SH-SY5Y (cell line): ENCODE measurements at regions not wholly inside any gene's neighbourhood (a gene's known extent, or its start where the extent isn't known, plus 50 kb on each side); places are given as distances from the start of the nearest gene placed in this dataset.

ENCODE experiments used
- GATA2 ChIP-seq: IDR thresholded peaks from 2 replicates; pipeline ENCODE4 v1.6.1; 2011; ENCODE audit warnings: mild to moderate bottlenecking, low read depth, low read length
- GATA3 ChIP-seq: IDR thresholded peaks from 2 replicates; pipeline ENCODE4 v1.6.1; 2011; ENCODE audit warnings: low read depth, mild to moderate bottlenecking, low read length, moderate library complexity

DNA sequence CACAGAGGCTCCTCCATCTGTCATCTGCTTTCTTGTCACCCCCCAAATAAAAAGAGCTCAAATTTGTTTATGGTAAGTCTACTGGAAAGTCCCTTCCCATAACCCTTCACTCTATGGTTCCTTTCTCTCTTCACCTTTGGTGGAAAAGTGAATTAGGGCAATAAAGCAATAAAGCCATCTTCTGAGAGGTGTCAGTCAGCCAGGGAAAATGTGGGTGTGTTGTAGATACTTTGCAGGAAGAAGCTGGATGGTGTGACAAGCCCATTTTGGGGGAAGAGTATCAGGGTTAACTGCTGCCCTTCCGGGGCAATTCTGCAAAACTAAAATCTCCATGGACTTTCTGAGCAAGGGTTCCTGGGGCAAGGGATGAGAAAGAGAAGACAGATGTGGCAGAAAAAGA is 197.9 kb downstream of the SH3BP4 start:
- no peak for TF ChIP-seq GATA3
- TF ChIP-seq GATA2 = no peak

DNA sequence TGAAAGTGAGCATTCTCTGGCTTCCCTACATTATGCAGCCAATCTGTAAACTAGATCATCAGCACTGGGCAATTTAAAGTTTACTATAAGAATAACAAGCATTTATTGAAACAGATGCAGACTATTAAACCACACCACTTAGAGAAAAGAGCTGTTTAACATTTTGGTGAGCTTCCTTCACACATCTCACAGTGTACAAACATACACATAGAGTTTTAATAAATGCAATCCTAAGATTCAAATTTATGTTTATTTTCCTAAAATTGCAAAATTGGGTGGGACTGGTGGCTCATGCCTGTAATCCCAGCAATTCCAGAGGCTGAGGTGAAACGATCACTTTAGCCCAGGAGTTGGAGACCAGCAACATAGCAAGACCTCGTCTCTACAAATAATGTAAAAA is 199.3 kb downstream of the SH3BP4 start:
- TF ChIP-seq GATA2 (no peak), GATA3 (no peak)

DNA sequence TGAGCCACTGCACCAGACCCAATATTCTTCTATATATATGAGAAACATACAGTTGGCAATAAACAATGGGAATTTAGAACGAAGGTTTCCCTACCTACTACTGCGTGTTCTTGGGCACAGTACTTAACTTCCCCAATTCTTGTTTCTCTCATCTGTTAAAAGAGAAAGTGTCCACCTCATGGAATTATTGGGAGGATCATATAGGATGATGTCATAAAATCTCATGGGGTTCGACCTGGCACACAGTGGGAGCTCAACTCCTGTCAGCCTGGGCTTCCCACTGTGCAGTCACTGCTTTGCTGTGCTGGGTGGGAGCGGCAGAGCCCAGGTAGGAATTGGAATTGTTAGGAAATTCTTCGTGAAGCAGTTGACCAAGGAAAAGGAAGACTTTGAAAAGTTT is 203.3 kb downstream of the SH3BP4 start:
- TF ChIP-seq GATA2 (no peak), GATA3 (no peak)

DNA sequence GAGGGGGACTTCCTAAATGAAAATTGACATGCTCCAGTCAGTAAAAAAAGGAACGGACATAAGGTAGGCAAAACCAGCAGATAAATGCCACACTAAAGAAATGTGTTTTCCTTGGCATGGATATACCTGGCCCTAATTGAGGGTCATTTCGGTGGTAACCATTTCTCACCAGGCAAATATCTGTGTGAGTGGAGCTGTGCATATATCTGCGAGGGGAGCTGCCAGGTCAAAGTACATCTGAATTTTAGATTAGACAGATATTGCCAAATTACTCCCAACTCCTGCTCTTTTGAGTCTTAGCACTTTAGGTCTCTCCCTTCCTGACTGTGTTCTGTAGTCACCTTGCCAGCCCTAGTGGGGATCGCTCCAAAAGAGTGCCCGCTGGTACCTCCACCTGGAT is 204.2 kb downstream of the SH3BP4 start:
- TF ChIP-seq GATA2 = no peak
- no peak for TF ChIP-seq GATA3

DNA sequence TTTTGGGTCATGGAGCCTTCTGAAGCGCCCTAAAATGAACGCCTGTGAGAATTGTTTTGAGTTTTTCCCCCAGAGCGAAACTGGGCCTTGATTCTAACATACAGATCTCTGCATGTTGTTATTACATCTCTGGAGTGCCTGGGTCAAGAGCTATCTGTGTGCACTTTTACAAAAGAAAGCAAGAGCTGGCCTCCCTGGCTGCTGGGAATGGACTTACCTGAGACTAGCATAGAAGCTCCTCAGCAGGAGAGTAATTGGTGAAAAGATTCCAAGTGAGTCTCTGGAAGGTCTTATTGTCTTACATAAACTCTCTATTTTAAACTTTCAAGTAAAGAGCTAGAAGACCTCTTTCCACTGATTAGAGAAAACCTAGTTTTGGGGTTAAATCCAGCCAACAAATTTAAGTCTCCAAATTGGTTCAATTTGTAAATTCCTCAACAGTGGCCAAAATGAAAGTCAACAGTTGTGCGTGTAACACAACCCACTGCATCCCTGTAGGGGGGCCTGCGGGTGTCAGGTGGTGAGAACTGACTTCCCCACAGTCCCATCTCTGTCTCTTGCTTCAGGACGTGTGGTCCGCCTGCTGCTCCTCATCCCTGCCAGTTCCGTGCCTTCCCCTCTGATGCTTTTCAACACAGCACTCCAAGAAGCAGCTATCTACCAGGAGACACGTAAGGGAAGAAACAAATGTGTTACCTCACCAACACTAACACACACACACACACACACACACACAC is 206.1 kb downstream of the SH3BP4 start:
- TF ChIP-seq GATA2 (no peak), GATA3 (no peak)

DNA sequence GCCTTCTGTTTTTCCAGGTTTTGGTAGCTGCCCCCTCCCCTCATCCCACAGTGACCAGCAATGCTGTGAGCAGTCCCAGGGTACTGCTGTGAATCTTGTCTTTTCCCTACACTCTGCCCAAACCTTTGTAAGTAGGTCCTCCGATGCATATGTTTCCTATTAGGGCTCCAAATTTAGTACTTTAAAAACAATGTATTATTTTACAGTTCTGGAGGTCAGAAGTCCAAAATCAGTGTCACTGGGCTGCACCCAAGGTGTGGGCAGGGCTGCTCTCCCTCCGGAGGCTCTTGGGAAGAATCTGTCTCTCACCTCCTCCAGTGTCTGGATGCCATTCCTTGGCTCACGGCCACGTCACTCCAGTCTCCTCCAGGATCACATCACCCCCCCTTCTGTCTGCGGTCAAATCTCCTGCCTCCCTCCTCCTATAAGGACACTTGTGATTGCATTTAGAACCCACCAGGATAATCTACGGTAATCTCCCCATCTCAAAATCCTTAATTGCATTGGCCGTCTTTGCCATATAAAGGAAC is 208.5 kb downstream of the SH3BP4 start:
- TF ChIP-seq GATA3 (no peak), GATA2 (no peak)

DNA sequence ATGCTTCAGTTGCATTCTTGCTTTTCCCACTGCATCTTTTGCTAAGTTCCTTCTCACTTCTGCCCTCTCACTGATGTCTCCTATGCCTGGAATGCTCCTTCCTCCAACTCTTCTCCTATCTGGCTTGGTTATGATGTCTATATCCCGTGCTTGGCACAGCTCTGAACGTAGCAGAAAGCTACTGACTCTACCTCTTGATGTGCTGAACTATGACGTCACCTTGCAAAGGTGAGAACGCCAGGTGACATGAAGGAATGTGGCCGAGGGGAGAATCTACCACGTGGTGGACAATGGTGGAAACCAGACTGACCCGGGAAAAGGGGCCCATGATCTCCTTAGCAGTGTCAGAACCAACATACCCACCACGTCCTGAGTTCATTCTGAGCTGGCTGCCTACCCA is 209.7 kb downstream of the SH3BP4 start:
- no peak for TF ChIP-seq GATA3

DNA sequence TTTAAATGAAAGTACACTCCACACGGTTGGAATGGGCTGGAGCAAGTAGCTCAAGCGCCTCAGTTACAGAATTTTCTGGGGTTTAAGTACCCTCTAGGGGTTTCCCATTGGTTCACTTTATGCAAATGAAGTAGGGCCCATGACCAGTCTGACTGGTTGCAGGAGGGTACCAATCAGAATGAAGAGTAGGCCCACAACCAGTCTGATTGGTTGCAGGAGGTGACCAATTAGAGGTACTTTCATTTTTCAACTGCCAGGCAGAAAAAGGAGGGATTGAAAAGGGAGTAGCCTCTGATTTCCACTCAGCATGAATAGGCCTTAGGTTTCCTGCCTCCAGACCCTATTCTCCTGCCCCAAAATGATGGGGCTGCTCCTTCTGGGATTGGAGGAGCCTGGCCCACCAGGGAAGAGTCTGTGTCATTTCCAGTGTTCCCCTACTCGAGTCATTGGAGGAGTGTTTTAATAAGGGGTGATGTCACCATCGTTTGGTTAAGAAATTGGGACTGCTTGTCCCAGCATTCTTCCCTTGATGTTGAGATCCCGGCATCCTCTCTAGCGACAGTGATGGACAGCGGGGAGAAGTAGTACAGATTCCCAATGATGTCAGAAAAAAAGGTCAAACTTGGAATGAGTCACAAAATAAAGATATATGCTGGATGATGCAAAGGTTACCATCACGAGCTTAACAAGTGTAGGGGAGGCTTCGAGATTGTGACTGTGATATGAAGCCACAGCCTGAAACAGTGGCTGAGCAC is 210.4 kb downstream of the SH3BP4 start:
- TF ChIP-seq GATA2 (no peak), GATA3 (no peak)

DNA sequence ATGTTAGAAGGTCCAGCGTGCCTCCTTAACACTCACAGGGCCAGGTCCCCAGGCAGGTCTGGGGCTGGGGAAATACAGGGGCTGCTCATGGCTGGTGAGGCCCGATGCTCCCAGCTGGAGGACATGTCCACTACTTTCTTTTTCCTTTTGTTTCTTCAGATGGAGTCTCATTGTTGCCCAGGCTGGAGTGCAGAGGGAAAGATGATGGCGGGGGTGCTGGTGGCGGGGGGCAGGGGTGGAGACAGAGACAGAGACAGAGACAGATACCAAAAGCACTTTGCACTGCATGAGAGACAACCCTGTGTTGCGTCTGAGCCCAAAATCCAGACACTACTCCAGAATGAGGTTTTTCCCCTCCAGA is 211.0 kb downstream of the SH3BP4 start:
- TF ChIP-seq GATA2 = no peak
- TF ChIP-seq GATA3 = no peak

DNA sequence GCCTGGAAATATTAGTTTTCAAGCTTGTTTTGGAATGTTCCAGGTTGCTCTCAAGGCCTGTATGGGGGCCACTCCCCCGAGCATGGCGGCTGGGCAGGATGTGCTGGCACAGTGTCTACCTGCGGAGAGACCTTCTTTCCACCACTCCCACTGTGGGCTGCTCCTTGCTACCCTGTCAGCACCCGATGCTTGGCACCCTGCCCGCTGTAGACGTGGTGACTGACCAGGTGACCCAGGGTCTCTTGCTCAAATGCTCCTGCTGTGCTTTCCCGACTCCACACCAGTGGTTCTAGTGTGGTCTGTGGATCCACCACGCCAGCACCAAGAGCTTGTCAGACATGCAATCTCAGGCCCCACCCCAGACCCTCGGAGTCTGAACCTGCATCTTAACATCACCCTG is 213.3 kb downstream of the SH3BP4 start:
- TF ChIP-seq GATA2 (no peak), GATA3 (no peak)

DNA sequence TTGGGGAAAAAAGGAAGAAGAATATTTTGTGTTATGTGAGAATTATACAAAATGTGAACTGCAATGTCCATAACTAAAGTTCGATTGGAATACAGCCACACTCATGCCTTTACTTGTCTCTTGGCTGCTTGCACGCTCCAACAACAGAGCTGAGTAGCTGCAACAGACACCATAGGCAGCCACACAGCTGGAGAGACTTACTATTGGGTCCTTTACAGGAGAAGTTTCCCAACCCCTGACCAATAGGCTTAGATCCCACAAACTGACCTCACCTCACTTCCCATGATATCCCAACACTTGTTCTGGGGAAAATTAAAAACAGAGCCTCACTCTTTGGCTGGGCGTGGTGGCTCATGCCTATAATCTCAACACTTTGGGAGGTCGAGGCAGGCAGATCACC is 213.8 kb downstream of the SH3BP4 start:
- TF ChIP-seq GATA3 (no peak), GATA2 (no peak)

DNA sequence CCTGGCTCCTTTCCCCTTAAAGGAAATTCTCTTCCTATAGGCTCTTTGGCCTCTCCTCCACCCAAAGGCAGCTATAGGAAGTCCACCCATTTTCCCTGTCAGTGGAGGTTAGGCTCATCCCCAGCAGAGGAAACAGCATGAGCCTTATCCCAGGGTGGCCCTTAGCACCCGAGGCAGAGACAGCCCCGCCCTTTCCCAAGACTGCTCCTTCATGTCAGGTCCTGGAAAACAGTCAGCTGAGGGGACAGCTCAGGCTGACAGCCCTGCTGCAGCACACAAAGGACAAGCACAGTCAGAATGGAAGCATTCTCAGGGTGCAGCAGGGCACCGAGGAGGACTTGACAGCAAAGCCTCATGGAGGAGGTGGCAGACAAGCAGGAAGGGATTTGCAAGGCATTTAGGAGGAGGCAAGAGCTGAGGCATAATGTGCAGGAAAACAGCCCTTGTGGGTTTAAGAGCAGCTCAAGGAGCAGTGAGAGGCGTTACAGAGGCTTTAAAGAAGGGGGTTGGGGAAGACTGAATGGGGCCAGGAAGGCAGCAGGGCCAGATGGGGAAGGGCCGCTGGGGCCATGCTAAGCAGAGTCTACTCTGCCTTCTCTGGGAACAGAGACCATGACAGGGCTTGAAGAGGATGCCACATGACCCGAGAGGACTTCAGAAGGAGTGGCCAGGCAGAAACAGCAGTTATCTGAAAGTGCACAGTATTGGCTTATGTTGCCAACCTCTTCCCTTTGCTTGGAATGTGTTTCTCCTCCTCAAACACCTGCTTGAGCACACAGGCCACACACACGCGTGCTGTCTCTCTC is 216.6 kb downstream of the SH3BP4 start:
- no peak for TF ChIP-seq GATA2
- no peak for TF ChIP-seq GATA3

DNA sequence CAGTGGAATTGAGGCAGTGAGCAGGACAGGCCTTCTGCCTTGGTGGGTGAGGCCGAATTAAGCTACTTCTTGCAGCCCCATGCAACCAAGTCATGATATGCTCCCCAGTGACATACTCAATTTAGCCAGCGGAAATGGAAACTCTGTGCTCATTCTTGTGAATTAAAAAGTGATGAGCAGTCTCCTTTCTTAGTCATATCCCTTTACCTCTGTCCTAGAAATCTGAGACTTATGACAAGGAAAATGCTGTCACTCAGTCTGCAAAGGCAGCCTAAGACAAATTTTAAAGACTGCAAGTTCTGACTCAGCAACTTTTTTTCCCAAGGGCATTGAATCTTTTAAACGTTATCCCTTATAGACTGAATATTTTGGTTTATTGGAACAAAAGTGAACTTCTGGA is 218.2 kb downstream of the SH3BP4 start:
- TF ChIP-seq GATA3 = no peak
- TF ChIP-seq GATA2 = no peak
